Loucy (cell line): ENCODE measurements at regions not wholly inside any gene's neighbourhood (a gene's known extent, or its start where the extent isn't known, plus 50 kb on each side); places are given as distances from the start of the nearest gene placed in this dataset.
"Not testable (repeated sequence)": the region's sequence is repeated elsewhere in the genome, so short reads cannot be mapped to it uniquely, and the experiment has no call there.

Experiments used
- H2AFZ ChIP-seq: fragments of 200-600 bp; sonication (generic); 2 replicates; pipeline ENCODE4 v1.6.0; 2016; ENCODE audit warnings: antibody characterized with exemption, mild to moderate bottlenecking, low read length, moderate library complexity
- H3F3A ChIP-seq: fragments of 200-600 bp; 2 replicates; pipeline ENCODE4 v1.6.0; 2016; ENCODE audit warnings: antibody characterized with exemption, low read depth, mild to moderate bottlenecking
- H3K27me3 ChIP-seq: fragments of 200-600 bp; sonication (generic); 2 replicates; pipeline ENCODE4 v1.6.1; 2014; ENCODE audit warnings: low read length, mild to moderate bottlenecking; ENCODE audit not compliant: insufficient read depth, poor library complexity, severe bottlenecking
- H3K36me3 ChIP-seq: fragments of 200-600 bp; sonication (generic); 2 replicates; pipeline ENCODE4 v1.6.1; 2016; ENCODE audit warnings: low read length; ENCODE audit not compliant: insufficient read depth
- H3K4me1 ChIP-seq: fragments of 200-600 bp; sonication (generic); 2 replicates; pipeline ENCODE4 v1.5.1; 2014; ENCODE audit warnings: low read length, mild to moderate bottlenecking; ENCODE audit not compliant: insufficient read depth, poor library complexity, severe bottlenecking
- H3K4me2 ChIP-seq: fragments of 200-600 bp; sonication (generic); 2 replicates; pipeline ENCODE4 v1.6.0; 2014; ENCODE audit warnings: antibody characterized with exemption, low read length, low read depth, mild to moderate bottlenecking; ENCODE audit not compliant: poor library complexity, severe bottlenecking
- H3K4me3 ChIP-seq: fragments of 200-600 bp; sonication (generic); 2 replicates; pipeline ENCODE4 v1.5.1; 2014; ENCODE audit warnings: low read length, mild to moderate bottlenecking, mixed read lengths; ENCODE audit not compliant: poor library complexity, severe bottlenecking
- H3K79me2 ChIP-seq: fragments of 200-600 bp; sonication (generic); 2 replicates; pipeline ENCODE4 v1.6.1; 2014; ENCODE audit warnings: low read length; ENCODE audit not compliant: insufficient read depth
- H3K9ac ChIP-seq: fragments of 200-600 bp; sonication (generic); 2 replicates; pipeline ENCODE4 v1.6.0; 2014; ENCODE audit warnings: mild to moderate bottlenecking, low read depth, low read length, moderate library complexity; ENCODE audit not compliant: poor library complexity, severe bottlenecking
- H3K9me2 ChIP-seq: fragments of 200-600 bp; sonication (generic); replicated peaks from 2 replicates; pipeline ENCODE4 v1.6.1; 2016; ENCODE audit warnings: low read depth, low read length, mixed read lengths
- H3K9me3 ChIP-seq: fragments of 200-600 bp; sonication (generic); 2 replicates; pipeline ENCODE4 v1.6.1; 2014; ENCODE audit warnings: mild to moderate bottlenecking, antibody characterized with exemption, low read length, low read depth; ENCODE audit not compliant: insufficient read depth
- H4K20me1 ChIP-seq: fragments of 200-600 bp; sonication (generic); 2 replicates; pipeline ENCODE4 v1.6.0; 2014; ENCODE audit warnings: antibody characterized with exemption, low read length, mild to moderate bottlenecking; ENCODE audit not compliant: insufficient read depth, poor library complexity, severe bottlenecking
- CTCF ChIP-seq: fragments of 200-600 bp; sonication (generic); conservative IDR thresholded peaks from 2 replicates; pipeline ENCODE4 v1.5.1; 2014; ENCODE audit warnings: mild to moderate bottlenecking, antibody characterized with exemption, low read length
- EZH2phosphoT487 ChIP-seq: fragments of 200-600 bp; IDR thresholded peaks from 2 replicates; pipeline ENCODE4 v1.6.1; 2018; ENCODE audit warnings: antibody characterized with exemption, mild to moderate bottlenecking, moderate library complexity, borderline replicate concordance

GRCh38 chr2:61605245-61605644 is 67.1 kb upstream of the XPO1 start:
- Histone ChIP-seq H3K79me2 (no peaks in the 10 kb centered on the region), H3K4me1 (no peaks in the 10 kb centered on the region), H3K9me3 (no peaks in the 10 kb centered on the region), H3K9me2 (no peaks in the 10 kb centered on the region), H3K27me3 (no peaks in the 10 kb centered on the region), H3K36me3 (no peaks in the 10 kb centered on the region), H3K4me2 (no peak overlapping the region), H2AFZ (no peak overlapping the region), H3K4me3 (no peak overlapping the region), H4K20me1 (no peaks in the 10 kb centered on the region), H3F3A (no peaks in the 10 kb centered on the region), H3K9ac (no peak overlapping the region)
- TF ChIP-seq EZH2phosphoT487 (no peak), CTCF (no peak)

GRCh38 chr2:61604433-61604832 is 66.3 kb upstream of the XPO1 start:
- no peaks in the 10 kb centered on the region for H3K27me3 ChIP-seq
- no peak overlapping the region for H3K9ac ChIP-seq
- H3K4me3 ChIP-seq: no peak overlapping the region
- no peaks in the 10 kb centered on the region for H3K9me2 ChIP-seq
- no peaks in the 10 kb centered on the region for H3K9me3 ChIP-seq
- H3K4me1 ChIP-seq: no peaks in the 10 kb centered on the region
- TF ChIP-seq EZH2phosphoT487: no peak
- TF ChIP-seq CTCF: no peak
- no peaks in the 10 kb centered on the region for H3K79me2 ChIP-seq
- no peak overlapping the region for H3K4me2 ChIP-seq
- H2AFZ ChIP-seq: no peak overlapping the region
- H3F3A ChIP-seq: no peaks in the 10 kb centered on the region
- H4K20me1 ChIP-seq: no peaks in the 10 kb centered on the region
- H3K36me3 ChIP-seq: no peaks in the 10 kb centered on the region

- not testable (repeated sequence) for H3K9me3 ChIP-seq, H3F3A ChIP-seq, H3K36me3 ChIP-seq, H4K20me1 ChIP-seq, H2AFZ ChIP-seq, H3K9ac ChIP-seq, H3K9me2 ChIP-seq, H3K4me1 ChIP-seq, H3K79me2 ChIP-seq, H3K4me2 ChIP-seq, H3K4me3 ChIP-seq, H3K27me3 ChIP-seq
Observed at GRCh38 chr2:61598515-61599156, 60.5 kb upstream of the XPO1 start.
